GM13977 (cell line): ENCODE measurements at regions not wholly inside any gene's neighbourhood (a gene's known extent, or its start where the extent isn't known, plus 50 kb on each side); places are given as distances from the start of the nearest gene placed in this dataset.

Source experiments
- DNase-seq: peaks from one replicate; pipeline ENCODE4 v3.0.0; 2012; ENCODE audit warnings: low spot score
- CTCF ChIP-seq: IDR thresholded peaks from 2 replicates; pipeline ENCODE4 v1.5.1; 2012; ENCODE audit warnings: mild to moderate bottlenecking, control low read depth; ENCODE audit not compliant: insufficient read depth; ENCODE audit errors: extremely low read depth, missing control alignments
- in situ Hi-C: fragments of 300-500 bp; cut with MboI; formaldehyde crosslinking; loops from one replicate; pipeline ENCODE4 v1.12.0; 2022; ENCODE audit warnings: low sequenced_read_pairs, low pct_unique_long_range_greater_than_20kb, mixed read lengths, inconsistent platforms; ENCODE audit not compliant: unreplicated experiment

GRCh38 chr3:110956081-110956480, 115.5 kb upstream of the NECTIN3 start:
- in situ Hi-C loops = no loop called here
- DNase-seq = no peak
- no peak for TF ChIP-seq CTCF

- no peak for DNase-seq
- TF ChIP-seq CTCF = no peak
- in situ Hi-C loops = no loop called here
Measured at GRCh38 chr3:110957247-110958025, 114.2 kb upstream of the NECTIN3 start.

GRCh38 chr3:110958313-110959147, 113.1 kb upstream of the NECTIN3 start:
- in situ Hi-C loops = no loop called here
- DNase-seq = no peak
- TF ChIP-seq CTCF = no peak

GRCh38 chr3:110965976-110966375, 105.6 kb upstream of the NECTIN3 start:
- in situ Hi-C loops = no loop called here
- no peak for DNase-seq
- no peak for TF ChIP-seq CTCF

GRCh38 chr3:110966966-110967663, 104.5 kb upstream of the NECTIN3 start:
- DNase-seq = no peak
- in situ Hi-C loops = no loop called here
- no peak for TF ChIP-seq CTCF

GRCh38 chr3:110968076-110968475, 103.5 kb upstream of the NECTIN3 start:
- no peak for TF ChIP-seq CTCF
- no peak for DNase-seq
- in situ Hi-C loops = no loop called here
